Activated naive CD8-positive, alpha-beta T cell treated with anti-CD3 and anti-CD28 coated beads, Interleukin-2, amount 50 U/mL, for 24 hours (primary cell): ENCODE measurements at regions not wholly inside any gene's neighbourhood (a gene's known extent, or its start where the extent isn't known, plus 50 kb on each side); places are given as distances from the start of the nearest gene placed in this dataset.
"Not testable (repeated sequence)": the region's sequence is repeated elsewhere in the genome, so short reads cannot be mapped to it uniquely, and the experiment has no call there.

Experiments used
- ATAC-seq: fragments of 150-1000 bp; cut with Tn5 transposase; one replicate; pipeline ENCODE4 v1.10.0; 2021
- DNase-seq: peaks from one replicate; pipeline ENCODE4 v3.0.0; 2021
- H3K27ac Mint-ChIP-seq: one replicate; pipeline ENCODE4 v1.8.0; 2021; ENCODE audit warnings: mild to moderate bottlenecking, mixed read lengths
- H3K27me3 Mint-ChIP-seq: one replicate; pipeline ENCODE4 v1.8.0; 2021; ENCODE audit warnings: mixed read lengths
- H3K36me3 Mint-ChIP-seq: one replicate; pipeline ENCODE4 v1.8.0; 2021; ENCODE audit warnings: low read depth, mixed read lengths
- H3K4me1 Mint-ChIP-seq: one replicate; pipeline ENCODE4 v1.8.0; 2021; ENCODE audit warnings: mixed read lengths
- H3K4me3 Mint-ChIP-seq: one replicate; pipeline ENCODE4 v1.8.0; 2021; ENCODE audit warnings: mild to moderate bottlenecking, moderate library complexity, mixed read lengths
- H3K9me3 Mint-ChIP-seq: one replicate; pipeline ENCODE4 v1.8.0; 2021; ENCODE audit warnings: mixed read lengths

DNA sequence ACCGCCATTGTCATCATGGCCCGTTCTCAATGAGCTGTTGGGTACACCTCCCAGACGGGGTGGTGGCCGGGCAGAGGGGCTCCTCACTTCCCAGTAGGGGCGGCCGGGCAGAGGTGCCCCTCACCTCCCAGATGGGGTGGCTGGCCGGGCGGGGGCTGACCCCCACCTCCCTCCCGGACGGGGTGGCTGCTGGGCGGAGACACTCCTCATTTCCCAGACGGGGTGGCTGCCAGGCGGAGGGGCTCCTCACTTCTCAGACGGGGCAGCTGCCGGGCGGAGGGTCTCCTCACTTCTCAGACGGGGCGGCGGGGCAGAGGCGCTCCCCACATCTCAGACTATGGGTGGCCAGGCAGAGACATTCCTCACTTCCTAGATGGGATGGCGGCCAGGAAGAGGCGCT lies 505.1 kb downstream of the LRRC70 start:
- not testable (repeated sequence) for H3K9me3 Mint-ChIP-seq, DNase-seq, H3K4me3 Mint-ChIP-seq, H3K36me3 Mint-ChIP-seq, H3K27me3 Mint-ChIP-seq, H3K4me1 Mint-ChIP-seq, H3K27ac Mint-ChIP-seq, ATAC-seq

DNA sequence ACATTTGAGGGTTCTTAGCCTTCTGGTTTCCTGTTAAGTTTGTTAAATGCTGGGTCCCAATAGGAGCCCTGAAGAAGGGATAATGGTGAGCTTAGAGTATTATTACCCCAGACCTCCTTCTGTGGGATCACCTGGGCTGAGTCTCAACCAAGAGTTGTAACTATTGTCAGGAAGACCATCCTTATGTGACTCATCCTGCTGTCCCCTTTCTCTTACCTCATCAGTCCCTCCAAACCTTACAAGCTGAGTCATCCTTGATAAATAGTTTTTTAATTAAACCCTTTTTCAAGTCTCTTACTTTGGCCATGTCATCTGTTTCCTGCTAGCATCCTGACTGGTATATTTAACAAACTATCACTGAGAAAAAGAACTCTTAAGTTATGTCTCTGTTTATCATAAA lies 502.8 kb downstream of the LRRC70 start:
- H3K27ac Mint-ChIP-seq: no peak overlapping the region
- H3K27me3 Mint-ChIP-seq: no peaks in the 10 kb centered on the region
- peaks cover 4% of the 10 kb centered on the region for H3K9me3 Mint-ChIP-seq

GRCh38 chr5:63070001-63070400 lies 491.4 kb downstream of the LRRC70 start:
- Mint-ChIP-seq H3K36me3 (no peaks in the 10 kb centered on the region), H3K9me3 (peaks cover 6% of the 10 kb centered on the region), H3K4me3 (no peak overlapping the region), H3K27me3 (no peaks in the 10 kb centered on the region), H3K4me1 (no peaks in the 10 kb centered on the region), H3K27ac (no peak overlapping the region)
- no peak for DNase-seq
- ATAC-seq: no peak

More for the DNA sequence above, 502.8 kb downstream of the LRRC70 start:
- Mint-ChIP-seq H3K4me3 (no peak overlapping the region), H3K4me1 (no peaks in the 10 kb centered on the region), H3K36me3 (no peaks in the 10 kb centered on the region)
- ATAC-seq: no peak
- DNase-seq: no peak

- DNase-seq: no peak
- H3K27ac Mint-ChIP-seq: no peak overlapping the region
- no peaks in the 10 kb centered on the region for H3K36me3 Mint-ChIP-seq
- H3K4me1 Mint-ChIP-seq: no peaks in the 10 kb centered on the region
- H3K9me3 Mint-ChIP-seq: peaks cover 2% of the 10 kb centered on the region
- H3K4me3 Mint-ChIP-seq: no peak overlapping the region
- no peaks in the 10 kb centered on the region for H3K27me3 Mint-ChIP-seq
- ATAC-seq: no peak
Measured at GRCh38 chr5:63055421-63055820, 476.8 kb downstream of the LRRC70 start.

GRCh38 chr5:63053019-63053638 lies 474.5 kb downstream of the LRRC70 start:
- H3K9me3 Mint-ChIP-seq: peaks cover 4% of the 10 kb centered on the region
- no peaks in the 10 kb centered on the region for H3K36me3 Mint-ChIP-seq
- ATAC-seq (no peak), DNase-seq (no peak)
- no peak overlapping the region for H3K4me3 Mint-ChIP-seq
- no peaks in the 10 kb centered on the region for H3K27me3 Mint-ChIP-seq
- H3K4me1 Mint-ChIP-seq: no peaks in the 10 kb centered on the region
- no peak overlapping the region for H3K27ac Mint-ChIP-seq

GRCh38 chr5:63050916-63051315 lies 472.3 kb downstream of the LRRC70 start:
- no peaks in the 10 kb centered on the region for H3K4me1 Mint-ChIP-seq
- no peak overlapping the region for H3K4me3 Mint-ChIP-seq
- H3K36me3 Mint-ChIP-seq: no peaks in the 10 kb centered on the region
- no peak overlapping the region for H3K27ac Mint-ChIP-seq
- peaks cover 4% of the 10 kb centered on the region for H3K9me3 Mint-ChIP-seq
- DNase-seq: no peak
- no peaks in the 10 kb centered on the region for H3K27me3 Mint-ChIP-seq
- ATAC-seq: no peak

DNA sequence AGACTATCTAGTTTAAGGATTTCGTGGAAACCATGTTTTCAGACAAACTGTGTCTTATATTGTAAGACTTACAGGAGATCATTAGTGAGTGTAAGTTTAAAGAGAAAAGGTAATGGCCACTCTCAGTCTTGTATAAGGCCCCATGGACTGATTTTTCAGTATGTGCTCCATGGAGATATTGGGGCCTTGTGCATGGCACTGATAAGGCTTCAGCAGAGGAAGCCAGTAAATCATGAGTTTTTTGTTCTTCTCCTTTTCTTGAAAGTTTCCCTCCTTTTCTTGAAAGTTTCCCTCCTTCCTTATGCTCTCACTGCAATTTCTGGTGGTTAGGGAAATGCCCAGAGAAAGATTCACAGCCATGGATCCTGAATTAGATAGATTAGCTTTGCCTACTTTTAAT lies 471.3 kb downstream of the LRRC70 start:
- H3K27me3 Mint-ChIP-seq: no peaks in the 10 kb centered on the region
- no peak overlapping the region for H3K4me3 Mint-ChIP-seq
- ATAC-seq (no peak), DNase-seq (no peak)
- no peaks in the 10 kb centered on the region for H3K4me1 Mint-ChIP-seq
- H3K9me3 Mint-ChIP-seq: peaks cover 4% of the 10 kb centered on the region
- no peak overlapping the region for H3K27ac Mint-ChIP-seq
- H3K36me3 Mint-ChIP-seq: no peaks in the 10 kb centered on the region

DNA sequence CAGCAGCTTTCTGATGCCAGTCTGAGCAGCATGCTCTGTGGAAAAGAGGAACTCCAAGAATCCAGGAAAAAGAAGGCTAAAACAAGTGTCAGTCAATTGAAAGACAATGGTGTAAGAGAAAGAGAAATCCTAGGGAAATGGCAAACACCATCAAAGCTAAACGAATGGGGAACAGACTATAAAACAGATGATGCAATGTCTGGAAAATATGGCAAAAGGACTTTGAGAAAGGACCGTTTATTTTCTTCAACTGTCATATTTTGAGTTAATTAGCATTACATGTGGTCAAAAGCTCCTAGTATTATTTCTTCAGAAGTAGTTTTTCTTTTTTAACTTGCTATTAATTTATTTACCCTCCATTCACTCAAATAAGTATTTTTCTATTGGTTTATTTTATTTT lies 465.2 kb downstream of the LRRC70 start:
- Mint-ChIP-seq H3K27me3 (no peaks in the 10 kb centered on the region), H3K36me3 (no peaks in the 10 kb centered on the region), H3K4me3 (no peak overlapping the region), H3K9me3 (no peaks in the 10 kb centered on the region), H3K27ac (no peak overlapping the region), H3K4me1 (no peaks in the 10 kb centered on the region)
- DNase-seq (no peak), ATAC-seq (no peak)

GRCh38 chr5:63032343-63032742 lies 453.7 kb downstream of the LRRC70 start:
- no peaks in the 10 kb centered on the region for H3K4me1 Mint-ChIP-seq
- H3K36me3 Mint-ChIP-seq: no peaks in the 10 kb centered on the region
- H3K9me3 Mint-ChIP-seq: peaks cover 22% of the 10 kb centered on the region
- no peaks in the 10 kb centered on the region for H3K27me3 Mint-ChIP-seq
- H3K27ac Mint-ChIP-seq: no peak overlapping the region
- no peak for ATAC-seq
- no peak for DNase-seq
- H3K4me3 Mint-ChIP-seq: no peak overlapping the region

- Mint-ChIP-seq H3K27me3 (no peaks in the 10 kb centered on the region), H3K9me3 (peaks cover 22% of the 10 kb centered on the region), H3K4me1 (no peaks in the 10 kb centered on the region), H3K36me3 (no peaks in the 10 kb centered on the region), H3K27ac (no peak overlapping the region), H3K4me3 (no peak overlapping the region)
- DNase-seq (no peak), ATAC-seq (no peak)
Measured at GRCh38 chr5:63029891-63030290, 451.3 kb downstream of the LRRC70 start.

DNA sequence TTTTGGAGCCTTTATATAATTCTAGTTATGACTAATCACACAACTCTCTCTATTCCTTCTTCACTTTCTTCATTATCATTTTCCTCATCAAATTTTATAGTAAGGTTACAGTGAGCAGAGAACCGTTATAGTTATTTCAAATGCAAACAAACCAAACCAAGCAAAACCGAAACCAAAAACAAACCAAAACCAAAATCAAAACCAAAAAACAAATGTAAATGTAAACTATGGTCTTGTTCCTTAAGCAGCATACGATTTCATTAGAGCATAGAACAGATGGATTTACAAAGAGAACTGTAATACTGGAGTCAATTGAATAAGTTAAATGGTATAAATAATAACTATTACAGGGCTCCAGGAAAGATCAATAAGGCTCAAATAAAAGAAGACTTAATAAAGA lies 447.1 kb downstream of the LRRC70 start:
- no peaks in the 10 kb centered on the region for H3K4me1 Mint-ChIP-seq

DNA sequence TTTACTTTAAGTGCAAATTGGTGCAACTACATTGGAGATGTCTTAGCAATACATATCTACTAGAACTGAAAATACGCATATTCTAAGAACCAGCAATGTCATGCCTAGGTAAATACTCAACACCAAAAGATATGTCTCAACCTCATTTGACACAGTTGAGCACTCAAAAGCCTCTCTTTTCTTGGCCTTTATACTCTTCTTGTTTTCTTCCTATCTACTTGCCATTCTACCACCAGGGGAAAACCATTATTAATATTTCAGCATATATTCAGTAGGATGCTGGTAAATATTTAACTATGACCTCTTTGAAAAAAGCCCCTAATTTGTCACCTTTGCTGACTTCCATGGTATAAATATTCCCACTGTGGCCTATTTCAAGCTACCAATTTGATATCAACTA lies 443.8 kb downstream of the LRRC70 start:
- ATAC-seq (no peak), DNase-seq (no peak)
- Mint-ChIP-seq H3K27me3 (no peaks in the 10 kb centered on the region), H3K36me3 (no peaks in the 10 kb centered on the region), H3K9me3 (peaks cover 12% of the 10 kb centered on the region), H3K4me3 (no peak overlapping the region), H3K4me1 (no peaks in the 10 kb centered on the region), H3K27ac (no peak overlapping the region)

More for the DNA sequence above, 447.1 kb downstream of the LRRC70 start:
- no peak for DNase-seq
- Mint-ChIP-seq H3K4me3 (no peak overlapping the region), H3K27ac (no peak overlapping the region), H3K9me3 (no peaks in the 10 kb centered on the region), H3K36me3 (no peaks in the 10 kb centered on the region), H3K27me3 (no peaks in the 10 kb centered on the region)
- no peak for ATAC-seq

DNA sequence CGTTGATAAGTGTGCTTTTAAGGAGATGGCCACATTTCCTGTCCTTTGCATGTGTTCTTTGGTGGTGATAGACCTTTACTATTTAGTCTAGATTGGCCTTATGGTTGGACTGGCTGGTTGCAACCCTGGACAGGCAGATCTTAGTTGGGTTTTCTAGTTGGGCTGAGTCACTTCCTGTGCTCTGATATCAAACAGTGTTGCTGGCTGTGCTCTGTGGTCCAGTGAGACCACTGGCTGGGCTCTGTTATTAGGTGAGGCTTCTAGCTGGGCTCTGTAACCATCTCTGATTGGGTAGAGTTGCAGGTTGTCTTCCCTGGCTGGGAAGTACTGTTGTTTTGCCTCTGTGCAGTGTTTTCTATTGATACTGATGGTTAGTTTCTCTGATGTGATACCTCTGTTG lies 432.5 kb downstream of the LRRC70 start:
- H3K4me3 Mint-ChIP-seq: no peak overlapping the region
- no peak for ATAC-seq
- no peaks in the 10 kb centered on the region for H3K4me1 Mint-ChIP-seq
- H3K36me3 Mint-ChIP-seq: no peaks in the 10 kb centered on the region
- peaks cover 12% of the 10 kb centered on the region for H3K9me3 Mint-ChIP-seq
- no peak overlapping the region for H3K27ac Mint-ChIP-seq
- H3K27me3 Mint-ChIP-seq: no peaks in the 10 kb centered on the region
- DNase-seq: no peak

GRCh38 chr5:63008195-63008594 lies 429.6 kb downstream of the LRRC70 start:
- no peak overlapping the region for H3K27ac Mint-ChIP-seq

DNA sequence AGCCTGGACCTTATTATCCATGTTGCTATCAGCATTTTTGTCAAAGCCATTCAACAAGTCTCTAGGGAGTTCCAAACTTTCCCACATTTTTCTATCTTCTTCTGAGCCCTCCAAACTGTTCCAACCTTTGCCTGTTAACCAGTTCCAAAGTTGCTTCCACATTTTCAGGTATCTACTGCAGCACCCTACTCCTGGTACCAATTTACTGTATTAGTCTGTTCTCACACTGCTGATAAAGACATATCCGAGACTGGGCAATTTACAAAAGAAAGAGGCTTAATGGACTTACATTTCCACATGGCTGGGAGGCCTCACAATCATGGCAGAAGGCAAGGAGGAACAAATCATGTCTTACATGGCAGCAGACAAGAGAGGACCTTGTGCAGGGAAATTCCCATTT lies 416.2 kb downstream of the LRRC70 start:
- not testable (repeated sequence) for H3K36me3 Mint-ChIP-seq, DNase-seq, H3K4me1 Mint-ChIP-seq, ATAC-seq, H3K4me3 Mint-ChIP-seq, H3K27ac Mint-ChIP-seq, H3K27me3 Mint-ChIP-seq
- H3K9me3 Mint-ChIP-seq: peaks cover 35% of the 10 kb centered on the region

More at GRCh38 chr5:63008195-63008594, 429.6 kb downstream of the LRRC70 start:
- Mint-ChIP-seq H3K4me1 (no peaks in the 10 kb centered on the region), H3K9me3 (peaks cover 18% of the 10 kb centered on the region), H3K27me3 (no peaks in the 10 kb centered on the region), H3K36me3 (no peaks in the 10 kb centered on the region), H3K4me3 (no peak overlapping the region)
- DNase-seq (no peak), ATAC-seq (no peak)

- H3K4me1 Mint-ChIP-seq: no peaks in the 10 kb centered on the region
- ATAC-seq: no peak
- H3K9me3 Mint-ChIP-seq: peaks cover 15% of the 10 kb centered on the region
- no peak overlapping the region for H3K4me3 Mint-ChIP-seq
- H3K27me3 Mint-ChIP-seq: no peaks in the 10 kb centered on the region
- no peak for DNase-seq
- H3K27ac Mint-ChIP-seq: no peak overlapping the region
- H3K36me3 Mint-ChIP-seq: no peaks in the 10 kb centered on the region
Measured at GRCh38 chr5:62985749-62986148, 407.1 kb downstream of the LRRC70 start.
